ENCODE measurements at regions not wholly inside any gene's neighbourhood (a gene's known extent, or its start where the extent isn't known, plus 50 kb on each side); places are given as distances from the start of the nearest gene placed in this dataset.

- no peaks in the 10 kb centered on the region for H3K4me1 ChIP-seq
- CTCF ChIA-PET, result no interaction called here
- H3K4me3 Mint-ChIP-seq (ENCODE audit: unreplicated experiment), result no peak overlapping the region
- H3K27me3 ChIP-seq (replicated peaks; ENCODE audit: control insufficient read depth, insufficient read depth, low read length), result no peaks in the 10 kb centered on the region
- H3K4me3 ChIP-seq (ENCODE audit: low read depth, low read length), result no peak overlapping the region
- POLR2A ChIA-PET, result no interaction called here
- no peak for TF ChIP-seq CTCF (IDR thresholded peaks at IDR 0.05; ENCODE audit: insufficient read depth in 1 of 2, low read depth in 1 of 2, low read length in 1 of 2, severe bottlenecking in 1 of 2, unreplicated experiment in 1 of 2)
- H3K36me3 ChIP-seq (ENCODE audit: control insufficient read depth, insufficient read depth, low read length), result no peaks in the 10 kb centered on the region
- H3K9me3 ChIP-seq, result no peaks in the 10 kb centered on the region
- peaks cover 4% of the 10 kb centered on the region for H3K27me3 Mint-ChIP-seq (ENCODE audit: insufficient read depth, unreplicated experiment)
- intact Hi-C loops (cut with micrococcal nuclease; ENCODE audit: unreplicated experiment), result no loop called here
- no peak for DNase-seq
- H3K9me3 Mint-ChIP-seq (ENCODE audit: unreplicated experiment), result peaks cover 5% of the 10 kb centered on the region
- no peaks in the 10 kb centered on the region for H3K4me1 Mint-ChIP-seq (ENCODE audit: low read depth, unreplicated experiment)
- no TSS peak for BruUV-seq (replicated peaks)
- H3K27ac Mint-ChIP-seq (ENCODE audit: unreplicated experiment), result no peak overlapping the region
- no peaks in the 10 kb centered on the region for H3K36me3 Mint-ChIP-seq (ENCODE audit: insufficient read depth, unreplicated experiment)
Observed at GRCh38 chr2:228735697-228736096, 535.4 kb downstream of the PID1 start.

GRCh38 chr2:228731517-228731916 is 539.6 kb downstream of the PID1 start:
- Histone ChIP-seq H3K4me3 (ENCODE audit: low read depth, low read length) (no peak overlapping the region), H3K27me3 (replicated peaks; ENCODE audit: control insufficient read depth, insufficient read depth, low read length) (no peaks in the 10 kb centered on the region), H3K36me3 (ENCODE audit: control insufficient read depth, insufficient read depth, low read length) (no peaks in the 10 kb centered on the region), H3K9me3 (no peaks in the 10 kb centered on the region), H3K4me1 (no peaks in the 10 kb centered on the region)
- Mint-ChIP-seq H3K9me3 (ENCODE audit: unreplicated experiment) (peaks cover 9% of the 10 kb centered on the region), H3K36me3 (ENCODE audit: insufficient read depth, unreplicated experiment) (no peaks in the 10 kb centered on the region), H3K27me3 (ENCODE audit: insufficient read depth, unreplicated experiment) (peaks cover 2% of the 10 kb centered on the region), H3K4me3 (ENCODE audit: unreplicated experiment) (no peak overlapping the region), H3K4me1 (ENCODE audit: low read depth, unreplicated experiment) (no peaks in the 10 kb centered on the region), H3K27ac (ENCODE audit: unreplicated experiment) (no peak overlapping the region)
- ChIA-PET CTCF (no interaction called here), POLR2A (no interaction called here)
- no peak for TF ChIP-seq CTCF (IDR thresholded peaks at IDR 0.05; ENCODE audit: insufficient read depth in 1 of 2, low read depth in 1 of 2, low read length in 1 of 2, severe bottlenecking in 1 of 2, unreplicated experiment in 1 of 2)
- DNase-seq, result no peak
- no TSS peak for BruUV-seq (replicated peaks)
- intact Hi-C loops (cut with micrococcal nuclease; ENCODE audit: unreplicated experiment), result no loop called here

- Mint-ChIP-seq H3K27ac (ENCODE audit: unreplicated experiment) (no peak overlapping the region), H3K36me3 (ENCODE audit: insufficient read depth, unreplicated experiment) (no peaks in the 10 kb centered on the region), H3K4me3 (ENCODE audit: unreplicated experiment) (no peak overlapping the region), H3K4me1 (ENCODE audit: low read depth, unreplicated experiment) (no peaks in the 10 kb centered on the region), H3K27me3 (ENCODE audit: insufficient read depth, unreplicated experiment) (peaks cover 2% of the 10 kb centered on the region), H3K9me3 (ENCODE audit: unreplicated experiment) (peaks cover 9% of the 10 kb centered on the region)
- Histone ChIP-seq H3K9me3 (no peaks in the 10 kb centered on the region), H3K4me1 (no peaks in the 10 kb centered on the region), H3K4me3 (ENCODE audit: low read depth, low read length) (no peak overlapping the region), H3K36me3 (ENCODE audit: control insufficient read depth, insufficient read depth, low read length) (no peaks in the 10 kb centered on the region), H3K27me3 (replicated peaks; ENCODE audit: control insufficient read depth, insufficient read depth, low read length) (no peaks in the 10 kb centered on the region)
- no TSS peak for BruUV-seq (replicated peaks)
- intact Hi-C loops (cut with micrococcal nuclease; ENCODE audit: unreplicated experiment), result no loop called here
- no peak for TF ChIP-seq CTCF (IDR thresholded peaks at IDR 0.05; ENCODE audit: insufficient read depth in 1 of 2, low read depth in 1 of 2, low read length in 1 of 2, severe bottlenecking in 1 of 2, unreplicated experiment in 1 of 2)
- DNase-seq, result no peak
- ChIA-PET POLR2A (no interaction called here), CTCF (no interaction called here)
Observed at GRCh38 chr2:228728961-228729360, 542.1 kb downstream of the PID1 start.

Measured in Caco-2 (cell line).